SU-DHL-6 (cell line): ENCODE measurements at regions not wholly inside any gene's neighbourhood (a gene's known extent, or its start where the extent isn't known, plus 50 kb on each side); places are given as distances from the start of the nearest gene placed in this dataset.

Experiments used
- CTCF ChIP-seq: fragments of 200-600 bp; sonication (generic); IDR thresholded peaks from one replicate; pipeline ENCODE4 v1.5.1; 2017; ENCODE audit warnings: antibody characterized with exemption, mild to moderate bottlenecking, low read length, moderate library complexity; ENCODE audit not compliant: insufficient read depth, poor library complexity, severe bottlenecking
- EZH2phosphoT487 ChIP-seq: fragments of 200-600 bp; sonication (generic), shearing (Covaris generic); conservative IDR thresholded peaks from 2 replicates; pipeline ENCODE4 v1.6.1; 2018; ENCODE audit warnings: mild to moderate bottlenecking, antibody characterized with exemption, low read length, moderate library complexity, mixed read lengths

DNA sequence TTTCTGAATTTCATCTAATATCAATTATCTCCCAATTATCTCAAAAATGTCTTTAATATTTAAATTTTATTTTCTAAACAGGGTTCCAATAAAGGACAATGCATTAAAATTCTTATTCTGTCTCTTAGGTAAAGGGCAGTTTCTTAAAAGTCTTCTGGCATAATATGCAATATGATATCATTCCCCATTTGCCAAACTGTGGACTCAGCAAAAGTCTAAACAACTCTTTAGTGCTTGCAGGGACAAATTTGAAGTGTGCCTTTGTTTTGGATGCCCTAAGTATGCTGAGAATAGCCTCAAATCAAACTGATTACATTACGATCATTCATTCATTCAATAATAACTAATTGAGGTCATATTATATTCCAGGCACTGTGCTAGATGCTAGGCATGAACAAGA, 281.0 kb upstream of the KIRREL3 start:
- TF ChIP-seq CTCF (no peak), EZH2phosphoT487 (no peak)
